Hematopoietic multipotent progenitor cell (in vitro differentiated cells): ENCODE measurements at regions not wholly inside any gene's neighbourhood (a gene's known extent, or its start where the extent isn't known, plus 50 kb on each side); places are given as distances from the start of the nearest gene placed in this dataset.

ENCODE experiments used
- DNase-seq, 3 donors: peaks; one replicate each; pipeline ENCODE4 v3.0.0-alpha.2; 2011 to 2015; ENCODE audit warnings: low read depth in 2 of 3, low spot score in 2 of 3

- no peak for DNase-seq
Observed at GRCh38 chr12:77163074-77164038, 98.0 kb upstream of the E2F7 start.

- DNase-seq = no peak
Observed at GRCh38 chr12:77161944-77162343, 96.6 kb upstream of the E2F7 start.

GRCh38 chr12:77160931-77161330 is 95.6 kb upstream of the E2F7 start:
- DNase-seq = no peak

- DNase-seq = no peak
Observed at GRCh38 chr12:77153706-77154105, 88.3 kb upstream of the E2F7 start.

GRCh38 chr12:77152623-77153193 is 87.3 kb upstream of the E2F7 start:
- peak in 2 of 3 donors; percentile 17 to 54 for DNase-seq

- DNase-seq = no peak
Observed at GRCh38 chr12:77151030-77151429, 85.7 kb upstream of the E2F7 start.

GRCh38 chr12:77133566-77133965 is 68.2 kb upstream of the E2F7 start:
- peak in 2 of 3 donors; percentile 24 to 63 for DNase-seq

- DNase-seq = no peak
Observed at GRCh38 chr12:77131977-77132490, 66.7 kb upstream of the E2F7 start.

GRCh38 chr12:77130193-77130592 is 64.8 kb upstream of the E2F7 start:
- DNase-seq = no peak

GRCh38 chr12:77124767-77125166 is 59.4 kb upstream of the E2F7 start:
- no peak for DNase-seq

- no peak for DNase-seq
Observed at GRCh38 chr12:77122661-77123060, 57.3 kb upstream of the E2F7 start.

GRCh38 chr12:77122236-77122635 is 56.9 kb upstream of the E2F7 start:
- DNase-seq = no peak

GRCh38 chr12:77120156-77121085 is 55.1 kb upstream of the E2F7 start:
- no peak for DNase-seq

GRCh38 chr12:77118696-77119095 is 53.3 kb upstream of the E2F7 start:
- no peak for DNase-seq

GRCh38 chr12:77116277-77116676 is 50.9 kb upstream of the E2F7 start:
- DNase-seq = no peak

GRCh38 chr12:77115471-77115870 is 50.1 kb upstream of the E2F7 start:
- DNase-seq = no peak
